GM13976 (cell line): ENCODE measurements at regions not wholly inside any gene's neighbourhood (a gene's known extent, or its start where the extent isn't known, plus 50 kb on each side); places are given as distances from the start of the nearest gene placed in this dataset.

Experiments used
- DNase-seq: peaks from one replicate; pipeline ENCODE4 v3.0.0; 2012; ENCODE audit warnings: low spot score
- in situ Hi-C: fragments of 300-500 bp; cut with MboI; formaldehyde crosslinking; loops from one replicate; pipeline ENCODE4 v1.12.0; 2022; ENCODE audit warnings: low sequenced_read_pairs, mixed read lengths, inconsistent platforms; ENCODE audit not compliant: unreplicated experiment
- TF ChIP-seq, protein P1 (sequence below): IDR thresholded peaks from 2 replicates; pipeline ENCODE4 v1.5.1; 2012; ENCODE audit warnings: borderline replicate concordance, mild to moderate bottlenecking; ENCODE audit not compliant: insufficient read depth; ENCODE audit errors: extremely low read depth, missing control alignments, control extremely low read depth

DNA sequence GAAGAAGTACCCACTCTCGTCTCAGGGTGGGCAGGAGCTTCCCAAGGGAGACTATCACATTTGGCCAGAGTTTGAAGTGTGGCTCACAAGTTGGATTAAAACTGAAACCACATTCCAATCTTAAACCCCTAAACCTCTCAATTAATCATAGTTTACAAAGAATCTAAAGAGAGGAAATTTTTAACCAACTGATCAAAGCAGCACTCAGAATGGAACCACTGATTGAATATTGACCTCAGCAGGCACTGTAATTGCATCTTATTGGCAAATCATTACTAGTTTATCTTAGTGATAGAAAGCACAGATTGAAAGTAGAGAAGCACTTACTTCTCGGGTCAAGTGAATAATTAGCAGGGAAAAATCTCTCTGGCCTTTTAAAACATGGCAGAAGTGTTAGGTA is 491.6 kb downstream of the TOX3 start:
- in situ Hi-C loops, result no loop called here
- TF ChIP-seq, protein P1, sequence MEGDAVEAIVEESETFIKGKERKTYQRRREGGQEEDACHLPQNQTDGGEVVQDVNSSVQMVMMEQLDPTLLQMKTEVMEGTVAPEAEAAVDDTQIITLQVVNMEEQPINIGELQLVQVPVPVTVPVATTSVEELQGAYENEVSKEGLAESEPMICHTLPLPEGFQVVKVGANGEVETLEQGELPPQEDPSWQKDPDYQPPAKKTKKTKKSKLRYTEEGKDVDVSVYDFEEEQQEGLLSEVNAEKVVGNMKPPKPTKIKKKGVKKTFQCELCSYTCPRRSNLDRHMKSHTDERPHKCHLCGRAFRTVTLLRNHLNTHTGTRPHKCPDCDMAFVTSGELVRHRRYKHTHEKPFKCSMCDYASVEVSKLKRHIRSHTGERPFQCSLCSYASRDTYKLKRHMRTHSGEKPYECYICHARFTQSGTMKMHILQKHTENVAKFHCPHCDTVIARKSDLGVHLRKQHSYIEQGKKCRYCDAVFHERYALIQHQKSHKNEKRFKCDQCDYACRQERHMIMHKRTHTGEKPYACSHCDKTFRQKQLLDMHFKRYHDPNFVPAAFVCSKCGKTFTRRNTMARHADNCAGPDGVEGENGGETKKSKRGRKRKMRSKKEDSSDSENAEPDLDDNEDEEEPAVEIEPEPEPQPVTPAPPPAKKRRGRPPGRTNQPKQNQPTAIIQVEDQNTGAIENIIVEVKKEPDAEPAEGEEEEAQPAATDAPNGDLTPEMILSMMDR, result no peak
- no peak for DNase-seq

DNA sequence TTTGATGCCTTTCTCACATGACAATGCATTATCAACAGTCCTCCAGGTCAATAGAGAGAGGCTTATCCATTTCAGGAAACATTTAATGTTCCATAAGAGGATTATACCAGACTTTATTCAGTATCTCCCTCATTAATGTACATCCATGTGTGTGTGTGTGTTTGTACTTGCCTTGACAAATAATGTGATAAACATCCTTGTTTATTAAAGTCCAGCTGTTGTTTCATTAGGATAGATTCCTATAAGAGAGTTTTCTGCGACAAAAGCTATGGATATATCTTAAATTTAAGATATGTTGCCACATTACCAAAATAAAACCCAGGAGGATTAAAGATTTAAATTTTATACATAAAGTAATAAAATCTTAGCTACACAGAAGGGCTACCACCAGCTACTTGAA is 492.6 kb downstream of the TOX3 start:
- DNase-seq, result no peak
- TF ChIP-seq, protein P1, result no peak
- in situ Hi-C loops, result no loop called here

- no peak for DNase-seq
- in situ Hi-C loops, result no loop called here
Measured at GRCh38 chr16:52052818-52053217, 494.1 kb downstream of the TOX3 start.

GRCh38 chr16:52051414-52052172 is 495.4 kb downstream of the TOX3 start:
- in situ Hi-C loops, result no loop called here
- TF ChIP-seq, protein P1, result no peak
- DNase-seq, result no peak

More at GRCh38 chr16:52052818-52053217, 494.1 kb downstream of the TOX3 start:
- TF ChIP-seq, protein P1, result no peak

DNA sequence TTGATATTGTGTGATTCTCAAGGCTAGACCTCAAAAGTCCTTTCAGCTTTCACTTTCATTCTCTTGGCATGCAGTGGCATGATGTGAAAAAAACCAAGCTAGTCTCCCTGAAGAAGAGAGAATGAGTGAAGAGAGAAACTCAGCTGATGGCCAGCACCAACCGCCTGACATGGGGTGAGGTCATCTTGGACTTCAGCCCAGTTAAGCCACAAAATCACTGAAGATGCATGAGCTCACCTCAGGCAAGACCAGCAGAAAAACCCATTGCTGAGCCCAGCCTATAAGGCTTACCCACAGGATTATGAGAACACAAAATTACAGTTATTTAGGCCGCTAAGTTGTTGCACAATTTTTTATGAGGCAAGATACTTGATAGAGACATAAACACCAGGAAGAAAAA is 496.5 kb downstream of the TOX3 start:
- TF ChIP-seq, protein P1, result no peak
- DNase-seq, result no peak
- in situ Hi-C loops, result no loop called here

GRCh38 chr16:52035436-52035835 is 511.5 kb downstream of the TOX3 start:
- TF ChIP-seq, protein P1, result no peak
- in situ Hi-C loops, result no loop called here
- no peak for DNase-seq
